ENCODE measurements at regions not wholly inside any gene's neighbourhood (a gene's known extent, or its start where the extent isn't known, plus 50 kb on each side); places are given as distances from the start of the nearest gene placed in this dataset.

- ChIA-PET CTCF (no interaction called here), POLR2A (no interaction called here)
- DNase-seq (ENCODE audit: low read depth, low spot score), result no peak
- no peak for TF ChIP-seq CTCF (IDR thresholded peaks at IDR 0.05; ENCODE audit: insufficient read depth, low read length, missing control alignments)
- no peak overlapping the region for H3K4me3 ChIP-seq (ENCODE audit: low read depth, low read length)
Observed at GRCh38 chr3:168645180-168645579, 549.5 kb upstream of the GOLIM4 start.

GRCh38 chr3:168628549-168628948 is 532.8 kb upstream of the GOLIM4 start:
- DNase-seq (ENCODE audit: low read depth, low spot score), result no peak
- no peak for TF ChIP-seq CTCF (IDR thresholded peaks at IDR 0.05; ENCODE audit: insufficient read depth, low read length, missing control alignments)
- ChIA-PET POLR2A (no interaction called here), CTCF (no interaction called here)
- H3K4me3 ChIP-seq (ENCODE audit: low read depth, low read length), result no peak overlapping the region

- H3K4me3 ChIP-seq (ENCODE audit: low read depth, low read length), result no peak overlapping the region
- no peak for DNase-seq (ENCODE audit: low read depth, low spot score)
- ChIA-PET POLR2A (no interaction called here), CTCF (interaction anchor here (1.1 kb wide), 1 partner anchor 222 kb away, joined by 6 read pairs; no protein-coding TSS in a partner anchor)
- no peak for TF ChIP-seq CTCF (IDR thresholded peaks at IDR 0.05; ENCODE audit: insufficient read depth, low read length, missing control alignments)
Observed at GRCh38 chr3:168625477-168625876, 529.8 kb upstream of the GOLIM4 start.

- POLR2A ChIA-PET, result no interaction called here
- CTCF ChIA-PET, result interaction anchor here (1.1 kb wide), 1 partner anchor 223 kb away, joined by 6 read pairs; no protein-coding TSS in a partner anchor
- no peak overlapping the region for H3K4me3 ChIP-seq (ENCODE audit: low read depth, low read length)
- no peak for TF ChIP-seq CTCF (IDR thresholded peaks at IDR 0.05; ENCODE audit: insufficient read depth, low read length, missing control alignments)
- no peak for DNase-seq (ENCODE audit: low read depth, low spot score)
Observed at GRCh38 chr3:168624892-168625448, 529.2 kb upstream of the GOLIM4 start.

GRCh38 chr3:168624195-168624594 is 528.5 kb upstream of the GOLIM4 start:
- DNase-seq (ENCODE audit: low read depth, low spot score), result no peak
- POLR2A ChIA-PET, result no interaction called here
- no peak for TF ChIP-seq CTCF (IDR thresholded peaks at IDR 0.05; ENCODE audit: insufficient read depth, low read length, missing control alignments)
- CTCF ChIA-PET, result no interaction called here
- H3K4me3 ChIP-seq (ENCODE audit: low read depth, low read length), result no peak overlapping the region

- no peak overlapping the region for H3K4me3 ChIP-seq (ENCODE audit: low read depth, low read length)
- DNase-seq (ENCODE audit: low read depth, low spot score), result no peak
- ChIA-PET CTCF (no interaction called here), POLR2A (no interaction called here)
- TF ChIP-seq CTCF (IDR thresholded peaks at IDR 0.05; ENCODE audit: insufficient read depth, low read length, missing control alignments), result no peak
Observed at GRCh38 chr3:168622795-168623194, 527.1 kb upstream of the GOLIM4 start.

All from AG04449 (cell line).